Jurkat, Clone E6-1 (cell line): ENCODE measurements at regions not wholly inside any gene's neighbourhood (a gene's known extent, or its start where the extent isn't known, plus 50 kb on each side); places are given as distances from the start of the nearest gene placed in this dataset.

Experiments used
- DNase-seq: peaks from one replicate; pipeline ENCODE4 v3.0.0-alpha.2; 2011; ENCODE audit warnings: low read depth, low spot score
- H3K4me3 ChIP-seq: 2 replicates; pipeline ENCODE4 v1.5.1; 2011; ENCODE audit warnings: mild to moderate bottlenecking, low read length, control low read depth, moderate library complexity

GRCh38 chr11:95354304-95354703 is 123.3 kb upstream of the SESN3 start:
- DNase-seq = no peak
- no peak overlapping the region for H3K4me3 ChIP-seq

GRCh38 chr11:95353706-95354105 is 122.7 kb upstream of the SESN3 start:
- H3K4me3 ChIP-seq = no peak overlapping the region
- no peak for DNase-seq

- no peak overlapping the region for H3K4me3 ChIP-seq
- DNase-seq = no peak
Measured at GRCh38 chr11:95352733-95353346, 121.8 kb upstream of the SESN3 start.

- no peak overlapping the region for H3K4me3 ChIP-seq
- no peak for DNase-seq
Measured at GRCh38 chr11:95349345-95349942, 118.4 kb upstream of the SESN3 start.

GRCh38 chr11:95346265-95346664 is 115.3 kb upstream of the SESN3 start:
- H3K4me3 ChIP-seq = no peak overlapping the region
- DNase-seq = no peak

- DNase-seq = peak; percentile 23
- no peak overlapping the region for H3K4me3 ChIP-seq
Measured at GRCh38 chr11:95345651-95346050, 114.6 kb upstream of the SESN3 start.

- H3K4me3 ChIP-seq = no peak overlapping the region
- DNase-seq = no peak
Measured at GRCh38 chr11:95344932-95345642, 114.1 kb upstream of the SESN3 start.

GRCh38 chr11:95341221-95341620 is 110.2 kb upstream of the SESN3 start:
- DNase-seq = no peak

GRCh38 chr11:95339086-95339901 is 108.3 kb upstream of the SESN3 start:
- DNase-seq = no peak
- no peak overlapping the region for H3K4me3 ChIP-seq

More at GRCh38 chr11:95341221-95341620, 110.2 kb upstream of the SESN3 start:
- no peak overlapping the region for H3K4me3 ChIP-seq

GRCh38 chr11:95338430-95338991 is 107.5 kb upstream of the SESN3 start:
- no peak for DNase-seq
- H3K4me3 ChIP-seq = no peak overlapping the region

- no peak overlapping the region for H3K4me3 ChIP-seq
- DNase-seq = no peak
Measured at GRCh38 chr11:95337972-95338429, 107.0 kb upstream of the SESN3 start.

- no peak for DNase-seq
- no peak overlapping the region for H3K4me3 ChIP-seq
Measured at GRCh38 chr11:95337175-95337957, 106.4 kb upstream of the SESN3 start.

GRCh38 chr11:95335989-95336388 is 105.0 kb upstream of the SESN3 start:
- no peak overlapping the region for H3K4me3 ChIP-seq
- DNase-seq = no peak

- no peak for DNase-seq
- H3K4me3 ChIP-seq = no peak overlapping the region
Measured at GRCh38 chr11:95331161-95331560, 100.2 kb upstream of the SESN3 start.

GRCh38 chr11:95330302-95330701 is 99.3 kb upstream of the SESN3 start:
- DNase-seq = no peak
- no peak overlapping the region for H3K4me3 ChIP-seq

GRCh38 chr11:95327273-95327948 is 96.4 kb upstream of the SESN3 start:
- DNase-seq = no peak
- no peak overlapping the region for H3K4me3 ChIP-seq

GRCh38 chr11:95325777-95326258 is 94.8 kb upstream of the SESN3 start:
- no peak for DNase-seq

GRCh38 chr11:95324826-95325225 is 93.8 kb upstream of the SESN3 start:
- DNase-seq = no peak
- H3K4me3 ChIP-seq = no peak overlapping the region

More at GRCh38 chr11:95325777-95326258, 94.8 kb upstream of the SESN3 start:
- no peak overlapping the region for H3K4me3 ChIP-seq
